K562 (cell line): ENCODE measurements at regions not wholly inside any gene's neighbourhood (a gene's known extent, or its start where the extent isn't known, plus 50 kb on each side); places are given as distances from the start of the nearest gene placed in this dataset.

ENCODE experiments used
- HOMEZ ChIP-seq: fragments of 250-450 bp; sonication (Bioruptor Pico); IDR thresholded peaks from 2 replicates; pipeline ENCODE4 v1.4.0; 2020; ENCODE audit warnings: mild to moderate bottlenecking, moderate library complexity
- KLF10 ChIP-seq: fragments of 250-450 bp; sonication (Bioruptor Pico); IDR thresholded peaks from 2 replicates; pipeline ENCODE4 v1.6.1; 2021; ENCODE audit warnings: matching md5 sums
- MAZ ChIP-seq, 2 experiments: fragments of 450-650 bp in 1 of 2; sonication (generic) in 1 of 2; formaldehyde crosslinking; IDR thresholded peaks in 1 of 2; conservative IDR thresholded peaks in 1 of 2; 2 replicates each; pipeline versions ENCODE4 v1.4.0 to v1.5.0; 2020; ENCODE audit warnings: mild to moderate bottlenecking in 1 of 2, missing genetic modification reagents in 1 of 2
- MED1 ChIP-seq: sonication (generic); formaldehyde crosslinking; IDR thresholded peaks from 2 replicates; pipeline ENCODE4 v1.8.1; 2023; ENCODE audit warnings: missing genetic modification reagents, borderline replicate concordance
- OTX1 ChIP-seq: fragments of 450-650 bp; formaldehyde crosslinking; IDR thresholded peaks from 2 replicates; pipeline ENCODE4 v1.4.0; 2022; ENCODE audit warnings: mild to moderate bottlenecking
- RAD21 ChIP-seq, 2 experiments: fragments of 250-450 bp in 1 of 2; fragments of 450-650 bp in 1 of 2; sonication (Bioruptor Pico) in 1 of 2; formaldehyde crosslinking in 1 of 2; IDR thresholded peaks in 1 of 2; conservative IDR thresholded peaks in 1 of 2; 2 replicates each; pipeline versions ENCODE4 v1.4.0 to v1.8.0; 2020 to 2022; ENCODE audit warnings: mild to moderate bottlenecking in 2 of 2, moderate library complexity in 1 of 2
- REST ChIP-seq, 2 experiments: fragments of 450-650 bp; formaldehyde crosslinking in 1 of 2; IDR thresholded peaks; 2 replicates each; pipeline versions ENCODE4 v1.4.0 to v1.6.1; 2014 to 2020; ENCODE audit warnings: mild to moderate bottlenecking in 2 of 2, borderline replicate concordance in 1 of 2, low read depth in 1 of 2
- SMC3 ChIP-seq: conservative IDR thresholded peaks from 2 replicates; pipeline ENCODE4 v1.6.1; 2011; ENCODE audit warnings: low read depth, low read length, improper control_type of control experiment; ENCODE audit not compliant: insufficient read depth
- VEZF1 ChIP-seq: fragments of 200-800 bp; sonication (Bioruptor generic); IDR thresholded peaks from 2 replicates; pipeline ENCODE4 v1.6.1; 2017; ENCODE audit warnings: missing genetic modification characterization, missing compliant biosample characterization
- WHSC1 ChIP-seq: IDR thresholded peaks from one replicate; pipeline ENCODE4 v1.6.1; 2012; ENCODE audit warnings: low read length, control low read depth, inconsistent platforms
- ZBTB9 ChIP-seq: fragments of 450-650 bp; formaldehyde crosslinking; IDR thresholded peaks from 2 replicates; pipeline ENCODE4 v1.4.0; 2020; ENCODE audit warnings: mild to moderate bottlenecking, moderate library complexity
- ZC3H11A ChIP-seq: IDR thresholded peaks from 2 replicates; pipeline ENCODE4 v1.6.1; 2012; ENCODE audit warnings: low read depth, low read length, improper control_type of control experiment
- TF ChIP-seq, protein P1 (sequence below): sonication (generic); formaldehyde crosslinking; IDR thresholded peaks from 2 replicates; pipeline ENCODE4 v1.8.0; 2022; ENCODE audit warnings: mild to moderate bottlenecking, missing genetic modification reagents

GRCh38 chr2:59025157-59025757 is 784.1 kb upstream of the FANCL start (continued):
- TF ChIP-seq MAZ (CRISPR knock-in tag; conservative IDR thresholded peaks at IDR 0.05 in 1 of 2, IDR thresholded peaks at IDR 0.05 in 1 of 2) = peak in 1 of 2 experiments; percentile 42; a peak in 1 of 4 replicates
- no peak for TF ChIP-seq MED1 (CRISPR knock-in tag)
- TF ChIP-seq, protein P1, sequence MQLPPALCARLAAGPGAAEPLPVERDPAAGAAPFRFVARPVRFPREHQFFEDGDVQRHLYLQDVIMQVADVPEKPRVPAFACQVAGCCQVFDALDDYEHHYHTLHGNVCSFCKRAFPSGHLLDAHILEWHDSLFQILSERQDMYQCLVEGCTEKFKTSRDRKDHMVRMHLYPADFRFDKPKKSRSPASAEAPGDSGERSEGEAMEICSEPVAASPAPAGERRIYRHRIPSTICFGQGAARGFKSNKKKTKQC (CRISPR knock-in tag) = no peak
- TF ChIP-seq OTX1 (CRISPR knock-in tag) = no peak
- TF ChIP-seq RAD21 (CRISPR knock-in tag; conservative IDR thresholded peaks at IDR 0.05 in 1 of 2, IDR thresholded peaks at IDR 0.05 in 1 of 2) = peak; percentile 56 to 82
- TF ChIP-seq ZC3H11A = no peak
- no peak for TF ChIP-seq ZBTB9 (CRISPR knock-in tag)
- TF ChIP-seq SMC3 = peak; percentile 75
- no peak for TF ChIP-seq KLF10
- TF ChIP-seq VEZF1 = no peak
- no peak for TF ChIP-seq WHSC1
- TF ChIP-seq HOMEZ = no peak
- peak; percentile 57; the same call in 1 of the 2 replicates for TF ChIP-seq REST (IDR thresholded peaks at IDR 0.05; ENCODE audit: borderline replicate concordance)
- TF ChIP-seq REST (CRISPR knock-in tag; IDR thresholded peaks at IDR 0.05; ENCODE audit: low read depth) = no peak
